IMR-90 (cell line): ENCODE measurements at regions not wholly inside any gene's neighbourhood (a gene's known extent, or its start where the extent isn't known, plus 50 kb on each side); places are given as distances from the start of the nearest gene placed in this dataset.

ENCODE experiments used
- ATAC-seq: fragments of 200-7000 bp; cut with Tn5 transposase; 2 replicates; pipeline ENCODE4 v1.9.1; 2020; ENCODE audit warnings: low read depth, mild to moderate bottlenecking, moderate library complexity
- BruUV-seq: library from RNA; stranded (reverse); fragments of 400-500 nt; replicated peaks from 2 replicates; lab custom pipeline; 2021; lab: Mats Ljungman, UMichigan
- CTCF ChIA-PET: fragments of 300-600 bp; formaldehyde crosslinking; extraction: SDS; loops from one replicate; lab custom pipeline; 2021; ENCODE audit warnings: antibody characterized with exemption; lab: Yijun Ruan, JAX
- POLR2A ChIA-PET: fragments of 300-600 bp; sonication (Branson Sonifier 250); formaldehyde crosslinking; loops from one replicate; lab custom pipeline; 2022; ENCODE audit warnings: antibody characterized with exemption; ENCODE audit not compliant: unreplicated experiment; lab: Charles Lee
- DNase-seq: peaks from one replicate; pipeline ENCODE4 v3.0.0; 2013
- H2AFZ ChIP-seq: replicated peaks from 2 replicates; pipeline ENCODE3; 2013; ENCODE audit warnings: low read length, mild to moderate bottlenecking; ENCODE audit not compliant: poor library complexity
- H2AK5ac ChIP-seq: 2 replicates; pipeline ENCODE4 v1.6.1; 2013; ENCODE audit warnings: low read depth, low read length, inconsistent platforms
- H2AK9ac ChIP-seq: replicated peaks from 2 replicates; pipeline ENCODE3; 2013; ENCODE audit warnings: mild to moderate bottlenecking, low read depth, low read length, moderate library complexity; ENCODE audit not compliant: poor library complexity
- H2BK120ac ChIP-seq: 2 replicates; pipeline ENCODE4 v1.6.1; 2013; ENCODE audit warnings: low read depth, low read length, inconsistent platforms
- H2BK15ac ChIP-seq: 3 replicates; pipeline ENCODE4 v1.6.1; 2013; ENCODE audit warnings: low read depth, low read length, inconsistent platforms
- H2BK20ac ChIP-seq: 2 replicates; pipeline ENCODE4 v1.6.1; 2013; ENCODE audit warnings: low read depth, mild to moderate bottlenecking, inconsistent platforms, low read length, moderate library complexity
- H2BK5ac ChIP-seq: 2 replicates; pipeline ENCODE4 v1.6.1; 2013; ENCODE audit warnings: mild to moderate bottlenecking, low read depth, low read length, inconsistent platforms; ENCODE audit not compliant: poor library complexity, severe bottlenecking
- H3K14ac ChIP-seq: replicated peaks from 2 replicates; pipeline ENCODE4 v1.6.1; 2013; ENCODE audit warnings: low read depth, low read length, inconsistent platforms
- H3K18ac ChIP-seq: 2 replicates; pipeline ENCODE4 v1.6.1; 2013; ENCODE audit warnings: low read depth, low read length, control low read depth
- H3K23ac ChIP-seq: 2 replicates; pipeline ENCODE4 v1.6.1; 2013; ENCODE audit warnings: low read depth, low read length, inconsistent platforms
- H3K27ac ChIP-seq: 2 replicates; pipeline ENCODE4 v1.5.1; 2013; ENCODE audit warnings: mild to moderate bottlenecking, control low read depth, low read length; ENCODE audit not compliant: insufficient read depth
- H3K27me3 ChIP-seq: 2 replicates; pipeline ENCODE4 v1.6.1; 2013; ENCODE audit warnings: low read length; ENCODE audit not compliant: control insufficient read depth, insufficient read depth
- H3K36me3 ChIP-seq: 2 replicates; pipeline ENCODE4 v1.6.1; 2013; ENCODE audit warnings: low read length, mixed read lengths; ENCODE audit not compliant: control insufficient read depth, insufficient read depth
- H3K4ac ChIP-seq: 2 replicates; pipeline ENCODE4 v1.6.1; 2013; ENCODE audit warnings: low read depth, low read length, inconsistent platforms
- H3K4me1 ChIP-seq: 2 replicates; pipeline ENCODE4 v1.6.1; 2013; ENCODE audit warnings: low read length, mixed read lengths; ENCODE audit not compliant: control insufficient read depth, insufficient read depth
- H3K4me2 ChIP-seq: 2 replicates; pipeline ENCODE4 v1.6.1; 2013; ENCODE audit warnings: low read depth, mild to moderate bottlenecking, control low read depth, low read length, moderate library complexity
- H3K4me3 ChIP-seq: 2 replicates; pipeline ENCODE4 v1.5.1; 2013; ENCODE audit warnings: low read depth, mild to moderate bottlenecking, control low read depth, low read length, moderate library complexity; ENCODE audit not compliant: insufficient read depth
- H3K56ac ChIP-seq: 2 replicates; pipeline ENCODE4 v1.6.1; 2013; ENCODE audit warnings: low read length, inconsistent platforms; ENCODE audit not compliant: insufficient read depth; ENCODE audit errors: extremely low read depth
- H3K79me1 ChIP-seq, 2 experiments: 2 replicates each; pipeline ENCODE4 v1.6.1; 2013; ENCODE audit warnings: low read length in 2 of 2, inconsistent platforms in 1 of 2, low read depth in 1 of 2
- H3K9ac ChIP-seq: 2 replicates; pipeline ENCODE4 v1.6.1; 2013; ENCODE audit warnings: low read depth, low read length, control low read depth
- H3K9me1 ChIP-seq: 2 replicates; pipeline ENCODE4 v1.6.1; 2013; ENCODE audit warnings: low read length, inconsistent platforms; ENCODE audit not compliant: insufficient read depth
- H3K9me3 ChIP-seq: 2 replicates; pipeline ENCODE4 v1.6.1; 2013; ENCODE audit warnings: low read length; ENCODE audit not compliant: control insufficient read depth, insufficient read depth
- H4K20me1 ChIP-seq: 2 replicates; pipeline ENCODE4 v1.6.1; 2013; ENCODE audit warnings: low read length, inconsistent platforms; ENCODE audit not compliant: insufficient read depth
- H4K5ac ChIP-seq: 2 replicates; pipeline ENCODE4 v1.6.1; 2013; ENCODE audit warnings: mild to moderate bottlenecking, low read depth, low read length, control low read depth
- H4K8ac ChIP-seq, 2 experiments: 2 replicates each; pipeline ENCODE4 v1.6.1; 2013; ENCODE audit warnings: low read depth in 2 of 2, low read length in 2 of 2, control low read depth in 1 of 2, inconsistent platforms in 1 of 2
- H4K91ac ChIP-seq: 2 replicates; pipeline ENCODE4 v1.6.1; 2013; ENCODE audit warnings: low read depth, low read length, inconsistent platforms; ENCODE audit not compliant: insufficient read depth
- SMC3 ChIP-seq: fragments of 150-350 bp; IDR thresholded peaks from 2 replicates; pipeline ENCODE4 v1.6.1; 2016; ENCODE audit warnings: low read depth, mild to moderate bottlenecking, antibody characterized with exemption, low read length, moderate library complexity
- WGBS, 2 experiments: methylation state at CpG; one replicate each; pipeline versions ENCODE4 v1.1.5 to v1.1.7; 2013; ENCODE audit warnings: missing lambda C conversion rate in 2 of 2; ENCODE audit not compliant: insufficient read length in 1 of 2; ENCODE audit errors: extremely low coverage in 2 of 2; 5-methylcytosine and 5-hydroxymethylcytosine counted together
- dilution Hi-C: fragments of 300-500 bp; cut with HindIII; formaldehyde crosslinking; loops from one replicate; pipeline ENCODE4 v1.14.3; 2018; ENCODE audit warnings: low sequenced_read_pairs; ENCODE audit not compliant: unreplicated experiment
- in situ Hi-C: fragments of 300-500 bp; cut with MboI; formaldehyde crosslinking; loops from 3 replicates; pipeline ENCODE4 v1.14.3; 2019; ENCODE audit warnings: low sequenced_read_pairs, inconsistent platforms, mixed read lengths
- intact Hi-C: fragments of 100-400 bp; cut with micrococcal nuclease; formaldehyde crosslinking; loops from 2 replicates; pipeline ENCODE4 v1.10.0; 2022
- TF ChIP-seq, protein P1 (sequence below): conservative IDR thresholded peaks from 2 replicates; pipeline ENCODE4 v1.5.1; 2012; ENCODE audit warnings: mild to moderate bottlenecking, low read depth, low read length, improper control_type of control experiment

- Histone ChIP-seq H4K20me1 (no peaks in the 10 kb centered on the region), H2AK5ac (no peak overlapping the region), H3K36me3 (no peaks in the 10 kb centered on the region), H3K9me1 (no peaks in the 10 kb centered on the region), H3K18ac (no peak overlapping the region), H3K56ac (no peak overlapping the region), H2AFZ (no peak overlapping the region), H3K23ac (no peak overlapping the region), H2BK120ac (no peak overlapping the region), H2AK9ac (no peak overlapping the region), H4K8ac (no peak overlapping the region), H3K4me3 (no peak overlapping the region), H3K27me3 (no peaks in the 10 kb centered on the region), H3K14ac (no peak overlapping the region), H3K4me2 (no peak overlapping the region), H2BK15ac (no peak overlapping the region), H4K5ac (no peak overlapping the region), H2BK5ac (no peak overlapping the region), H3K27ac (no peak overlapping the region), H3K9me3 (peaks cover 4% of the 10 kb centered on the region), H4K91ac (no peak overlapping the region), H3K4me1 (no peaks in the 10 kb centered on the region), H2BK20ac (no peak overlapping the region), H3K4ac (no peak overlapping the region), H3K9ac (no peak overlapping the region), H3K79me1 (no peaks in the 10 kb centered on the region)
- in situ Hi-C loops (no loop called here), dilution Hi-C loops (no loop called here), intact Hi-C loops (no loop called here)
- no peak for TF ChIP-seq SMC3
- TF ChIP-seq, protein P1, sequence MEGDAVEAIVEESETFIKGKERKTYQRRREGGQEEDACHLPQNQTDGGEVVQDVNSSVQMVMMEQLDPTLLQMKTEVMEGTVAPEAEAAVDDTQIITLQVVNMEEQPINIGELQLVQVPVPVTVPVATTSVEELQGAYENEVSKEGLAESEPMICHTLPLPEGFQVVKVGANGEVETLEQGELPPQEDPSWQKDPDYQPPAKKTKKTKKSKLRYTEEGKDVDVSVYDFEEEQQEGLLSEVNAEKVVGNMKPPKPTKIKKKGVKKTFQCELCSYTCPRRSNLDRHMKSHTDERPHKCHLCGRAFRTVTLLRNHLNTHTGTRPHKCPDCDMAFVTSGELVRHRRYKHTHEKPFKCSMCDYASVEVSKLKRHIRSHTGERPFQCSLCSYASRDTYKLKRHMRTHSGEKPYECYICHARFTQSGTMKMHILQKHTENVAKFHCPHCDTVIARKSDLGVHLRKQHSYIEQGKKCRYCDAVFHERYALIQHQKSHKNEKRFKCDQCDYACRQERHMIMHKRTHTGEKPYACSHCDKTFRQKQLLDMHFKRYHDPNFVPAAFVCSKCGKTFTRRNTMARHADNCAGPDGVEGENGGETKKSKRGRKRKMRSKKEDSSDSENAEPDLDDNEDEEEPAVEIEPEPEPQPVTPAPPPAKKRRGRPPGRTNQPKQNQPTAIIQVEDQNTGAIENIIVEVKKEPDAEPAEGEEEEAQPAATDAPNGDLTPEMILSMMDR, result no peak
- BruUV-seq, result no TSS peak
- ChIA-PET POLR2A (no interaction called here), CTCF (no interaction called here)
- WGBS, 2 experiments, result no CpG with 5 or more reads among the region's 4 CpGs
- DNase-seq (no peak), ATAC-seq (no peak)
Observed at GRCh38 chr18:72225958-72226357, 318.2 kb downstream of the CBLN2 start.
